ENCODE measurements at regions not wholly inside any gene's neighbourhood (a gene's known extent, or its start where the extent isn't known, plus 50 kb on each side); places are given as distances from the start of the nearest gene placed in this dataset.

GRCh38 chr13:109431217-109431616 lies 355.2 kb downstream of the IRS2 start:
- intact Hi-C loops (cut with DNase I; ENCODE audit: low total_unique reads) = no loop called here
- Histone ChIP-seq H3K36me3 (no peaks in the 10 kb centered on the region), H3K4me3 (no peak overlapping the region), H3K27me3 (no peaks in the 10 kb centered on the region), H3K4me1 (no peaks in the 10 kb centered on the region), H3K9me3 (no peaks in the 10 kb centered on the region), H3K27ac (no peak overlapping the region)
- no peak for DNase-seq
- TF ChIP-seq CTCF (IDR thresholded peaks at IDR 0.05) = no peak
- no peak for TF ChIP-seq POLR2A (IDR thresholded peaks at IDR 0.05)

GRCh38 chr13:109428146-109428545 lies 358.2 kb downstream of the IRS2 start:
- H3K4me3 ChIP-seq = no peak overlapping the region
- no peaks in the 10 kb centered on the region for H3K36me3 ChIP-seq
- no peaks in the 10 kb centered on the region for H3K9me3 ChIP-seq
- no peak for DNase-seq
- no peaks in the 10 kb centered on the region for H3K4me1 ChIP-seq
- no peaks in the 10 kb centered on the region for H3K27me3 ChIP-seq
- H3K27ac ChIP-seq = no peak overlapping the region
- intact Hi-C loops (cut with DNase I; ENCODE audit: low total_unique reads) = no loop called here
- TF ChIP-seq POLR2A (IDR thresholded peaks at IDR 0.05) = no peak

- TF ChIP-seq POLR2A (IDR thresholded peaks at IDR 0.05) (no peak), CTCF (IDR thresholded peaks at IDR 0.05) (no peak)
- DNase-seq = no peak
- H3K27ac ChIP-seq = no peak overlapping the region
Observed at GRCh38 chr13:109427695-109428094, 358.7 kb downstream of the IRS2 start.

GRCh38 chr13:109427148-109427547 lies 359.2 kb downstream of the IRS2 start:
- no peak for DNase-seq
- Histone ChIP-seq H3K27ac (no peak overlapping the region), H3K9me3 (no peaks in the 10 kb centered on the region), H3K27me3 (no peaks in the 10 kb centered on the region), H3K4me1 (no peaks in the 10 kb centered on the region), H3K4me3 (no peak overlapping the region), H3K36me3 (no peaks in the 10 kb centered on the region)
- TF ChIP-seq POLR2A (IDR thresholded peaks at IDR 0.05) = no peak
- TF ChIP-seq CTCF (IDR thresholded peaks at IDR 0.05) = no peak
- intact Hi-C loops (cut with DNase I; ENCODE audit: low total_unique reads) = no loop called here

More at GRCh38 chr13:109427695-109428094, 358.7 kb downstream of the IRS2 start:
- no peaks in the 10 kb centered on the region for H3K27me3 ChIP-seq
- no peaks in the 10 kb centered on the region for H3K36me3 ChIP-seq
- intact Hi-C loops (cut with DNase I; ENCODE audit: low total_unique reads) = no loop called here
- H3K4me3 ChIP-seq = no peak overlapping the region
- H3K4me1 ChIP-seq = no peaks in the 10 kb centered on the region
- H3K9me3 ChIP-seq = no peaks in the 10 kb centered on the region

- H3K4me1 ChIP-seq = no peaks in the 10 kb centered on the region
- intact Hi-C loops (cut with DNase I; ENCODE audit: low total_unique reads) = no loop called here
- no peak overlapping the region for H3K27ac ChIP-seq
- H3K4me3 ChIP-seq = no peak overlapping the region
- no peaks in the 10 kb centered on the region for H3K36me3 ChIP-seq
- TF ChIP-seq CTCF (IDR thresholded peaks at IDR 0.05) = no peak
- no peak for TF ChIP-seq POLR2A (IDR thresholded peaks at IDR 0.05)
- no peaks in the 10 kb centered on the region for H3K27me3 ChIP-seq
- no peaks in the 10 kb centered on the region for H3K9me3 ChIP-seq
- DNase-seq = no peak
Observed at GRCh38 chr13:109426690-109426990, 359.7 kb downstream of the IRS2 start.
